ENCODE measurements at regions not wholly inside any gene's neighbourhood (a gene's known extent, or its start where the extent isn't known, plus 50 kb on each side); places are given as distances from the start of the nearest gene placed in this dataset.

DNA sequence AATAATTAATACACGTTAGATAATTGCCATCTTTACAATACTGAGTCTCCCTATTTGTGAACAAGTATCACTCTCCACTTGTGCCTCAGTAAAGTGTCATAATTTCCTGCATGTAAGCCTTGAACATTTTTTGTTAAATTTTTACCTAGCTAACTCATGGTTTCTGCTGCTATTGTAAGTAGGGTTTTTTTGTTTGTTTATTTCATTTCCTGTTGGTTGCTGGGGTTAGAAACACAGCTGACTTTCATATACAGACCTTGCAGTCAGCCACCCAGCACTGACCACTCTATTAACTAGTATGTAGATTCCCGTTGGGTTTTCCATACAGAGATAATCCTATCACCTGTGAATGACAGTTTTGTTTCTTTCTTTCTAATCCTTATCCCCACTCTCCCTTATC lies 133.3 kb downstream of the MPP7 start (continued):
- no peak for TF ChIP-seq CAMTA2 (CRISPR knock-in tag; conservative IDR thresholded peaks at IDR 0.05)
- no peak for TF ChIP-seq ZNF75A (CRISPR knock-in tag; IDR thresholded peaks at IDR 0.05)
- TF ChIP-seq TRIM28 (IDR thresholded peaks at IDR 0.05), result no peak
- TF ChIP-seq U2AF2 (optimal IDR thresholded peaks at IDR 0.05; ENCODE audit: low read depth, low read length), result no peak
- TF ChIP-seq, protein P1, sequence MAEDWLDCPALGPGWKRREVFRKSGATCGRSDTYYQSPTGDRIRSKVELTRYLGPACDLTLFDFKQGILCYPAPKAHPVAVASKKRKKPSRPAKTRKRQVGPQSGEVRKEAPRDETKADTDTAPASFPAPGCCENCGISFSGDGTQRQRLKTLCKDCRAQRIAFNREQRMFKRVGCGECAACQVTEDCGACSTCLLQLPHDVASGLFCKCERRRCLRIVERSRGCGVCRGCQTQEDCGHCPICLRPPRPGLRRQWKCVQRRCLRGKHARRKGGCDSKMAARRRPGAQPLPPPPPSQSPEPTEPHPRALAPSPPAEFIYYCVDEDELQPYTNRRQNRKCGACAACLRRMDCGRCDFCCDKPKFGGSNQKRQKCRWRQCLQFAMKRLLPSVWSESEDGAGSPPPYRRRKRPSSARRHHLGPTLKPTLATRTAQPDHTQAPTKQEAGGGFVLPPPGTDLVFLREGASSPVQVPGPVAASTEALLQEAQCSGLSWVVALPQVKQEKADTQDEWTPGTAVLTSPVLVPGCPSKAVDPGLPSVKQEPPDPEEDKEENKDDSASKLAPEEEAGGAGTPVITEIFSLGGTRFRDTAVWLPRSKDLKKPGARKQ (CRISPR knock-in tag; IDR thresholded peaks at IDR 0.05), result no peak

DNA sequence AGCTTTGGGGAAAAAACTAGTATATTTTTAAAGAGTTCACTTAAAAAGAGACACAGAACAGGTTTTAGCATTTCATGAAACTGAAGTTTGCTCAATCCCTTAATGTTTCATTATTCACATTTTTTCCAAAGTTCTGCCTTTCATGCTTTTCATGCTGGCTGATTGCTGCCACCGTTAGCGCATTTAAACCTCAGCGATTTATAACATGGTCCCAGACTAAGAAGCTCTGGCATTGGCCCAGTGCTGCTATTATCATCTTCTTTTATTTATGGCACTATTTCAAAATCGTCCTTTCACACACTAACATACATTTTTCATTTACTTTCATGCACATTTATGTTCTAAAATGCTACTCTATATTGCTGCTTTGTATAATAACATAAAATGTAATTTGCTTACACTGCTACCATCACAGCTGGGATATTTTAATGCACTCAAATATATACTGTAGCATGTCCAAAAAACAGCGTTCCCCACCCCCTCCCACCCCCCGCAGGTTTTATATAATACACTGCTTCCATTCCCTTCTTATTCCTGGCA lies 141.9 kb downstream of the MPP7 start:
- no peaks in the 10 kb centered on the region for H4K20me1 ChIP-seq (replicated peaks; ENCODE audit: control insufficient read depth, insufficient read depth, low read length)
- no peaks in the 10 kb centered on the region for H3K79me2 ChIP-seq (ENCODE audit: control insufficient read depth, insufficient read depth, low read length)
- ATAC-seq (no peak), DNase-seq (ENCODE audit: extremely low read depth in 1 of 4, low spot score in 3 of 4) (no peak), FAIRE-seq (no peak)
- H3K9me3 ChIP-seq (replicated peaks; ENCODE audit: control insufficient read depth, insufficient read depth, low read depth, low read length), result no peaks in the 10 kb centered on the region
- WGBS (ENCODE audit: insufficient coverage, low coverage, missing lambda C conversion rate), result under 1% methylated on average over 6 of the region's 6 CpGs
- H3K27ac ChIP-seq (ENCODE audit: extremely low read depth, low read depth, low read length), result no peak overlapping the region
- H3K9ac ChIP-seq (ENCODE audit: insufficient read depth in 1 of 2, low read depth in 2 of 2, low read length in 2 of 2), result no peak overlapping the region
- in situ Hi-C loops (cut with MboI) (no loop called here), intact Hi-C loops (cut with micrococcal nuclease) (no loop called here)
- BruUV-seq (replicated peaks), result no TSS peak
- H3K27me3 ChIP-seq (ENCODE audit: control insufficient read depth in 2 of 2, insufficient read depth in 2 of 2, low read length in 2 of 2), result peaks cover 0 to 2% of the 10 kb centered on the region in 2 experiments; a peak in 2 of 5 replicates
- H3K4me3 ChIP-seq, result no peak overlapping the region
- H3K4me2 ChIP-seq (ENCODE audit: insufficient read depth, low read length), result no peak overlapping the region
- H3K36me3 ChIP-seq (ENCODE audit: control insufficient read depth, insufficient read depth, low read length), result no peaks in the 10 kb centered on the region
- no peak for TF ChIP-seq PCBP1 (IDR thresholded peaks at IDR 0.05; ENCODE audit: low read depth, low read length, poor library complexity, severe bottlenecking)
- no peak for TF ChIP-seq CBFA2T3 (IDR thresholded peaks at IDR 0.05)
- TF ChIP-seq BRF1 (IDR thresholded peaks at IDR 0.05; ENCODE audit: borderline replicate concordance, extremely low read depth, insufficient read length), result no peak
- TF ChIP-seq ZBTB7A (IDR thresholded peaks at IDR 0.05; ENCODE audit: borderline replicate concordance, control insufficient read depth, low read depth, low read length), result no peak
- H3K9me1 ChIP-seq (ENCODE audit: control insufficient read depth, insufficient read depth, low read length), result no peaks in the 10 kb centered on the region
- POLR2A ChIA-PET, result no interaction called here
- H3K4me1 ChIP-seq (replicated peaks in 1 of 2; ENCODE audit: control insufficient read depth in 2 of 2, insufficient read depth in 2 of 2, low read length in 2 of 2), result no peaks in the 10 kb centered on the region
- no peak overlapping the region for H2AFZ ChIP-seq (ENCODE audit: low read depth, low read length)
- CTCF ChIA-PET (ENCODE audit: low intra/inter-chr PET ratio), result no interaction called here
